Aorta (tissue), 5 donors: ENCODE measurements at regions not wholly inside any gene's neighbourhood (a gene's known extent, or its start where the extent isn't known, plus 50 kb on each side); places are given as distances from the start of the nearest gene placed in this dataset.
A peak's percentile ranks its signal among the peaks of the same experiment; 100 is the strongest.

Experiments
- ATAC-seq: fragments of 200-7000 bp; cut with Tn5 transposase; one replicate; pipeline ENCODE4 v1.9.1; 2022; ENCODE audit warnings: moderate library complexity; ENCODE audit not compliant: low FRiP score
- DNase-seq, 2 donors: peaks; one replicate each; pipeline ENCODE4 v3.0.0-alpha.2; 2020
- H3K27ac ChIP-seq, 2 donors: one replicate each; pipeline ENCODE4 v1.5.1; 2013; ENCODE audit warnings: low read length in 2 of 2, mild to moderate bottlenecking in 2 of 2, moderate library complexity in 2 of 2, control low read depth in 1 of 2, inconsistent platforms in 1 of 2, low read depth in 1 of 2
- H3K27me3 ChIP-seq, 2 donors: one replicate each; pipeline ENCODE4 v1.6.1; 2013; ENCODE audit warnings: control low read depth in 1 of 2, low read length in 1 of 2, mild to moderate bottlenecking in 1 of 2, moderate library complexity in 1 of 2; ENCODE audit not compliant: insufficient read depth in 2 of 2, control insufficient read depth in 1 of 2
- H3K36me3 ChIP-seq, 2 donors: one replicate each; pipeline ENCODE4 v1.6.1; 2013; ENCODE audit warnings: control low read depth in 1 of 2, low read length in 1 of 2, mild to moderate bottlenecking in 1 of 2; ENCODE audit not compliant: insufficient read depth in 2 of 2, control insufficient read depth in 1 of 2
- H3K4me1 ChIP-seq, 2 donors: one replicate each; pipeline ENCODE4 v1.6.1; 2013; ENCODE audit warnings: low read length in 2 of 2, control low read depth in 1 of 2, mild to moderate bottlenecking in 1 of 2, moderate library complexity in 1 of 2; ENCODE audit not compliant: insufficient read depth in 2 of 2, control insufficient read depth in 1 of 2
- H3K4me3 ChIP-seq, 2 donors: one replicate each; pipeline ENCODE4 v1.5.1; 2013; ENCODE audit warnings: low read length in 2 of 2, control low read depth in 1 of 2, mild to moderate bottlenecking in 1 of 2
- H3K9me3 ChIP-seq: one replicate; pipeline ENCODE4 v1.6.1; 2013; ENCODE audit warnings: mild to moderate bottlenecking, low read length; ENCODE audit not compliant: control insufficient read depth
- WGBS, 2 donors: extraction: QIAGEN DNeasy Blood & Tissue Kit; methylation state at CpG; one replicate each; pipeline ENCODE4 v1.1.7; 2013; 5-methylcytosine and 5-hydroxymethylcytosine counted together
- intact Hi-C, 2 donors: fragments of 100-400 bp; cut with DNase I; formaldehyde crosslinking; loops; one replicate each; pipeline versions ENCODE4 v1.14.2 to v1.15.0; 2022
- donor health status: healthy with polysubstance abuse.
- donor health status: Bipolar disorder and iron deficiency.
- donor health status: DM: no; HTN: no; CAD: no.
- donor health status: DM: no; HTN: no; CAD: no.
- donor health status: DM: yes; HTN: yes; CAD: no.

DNA sequence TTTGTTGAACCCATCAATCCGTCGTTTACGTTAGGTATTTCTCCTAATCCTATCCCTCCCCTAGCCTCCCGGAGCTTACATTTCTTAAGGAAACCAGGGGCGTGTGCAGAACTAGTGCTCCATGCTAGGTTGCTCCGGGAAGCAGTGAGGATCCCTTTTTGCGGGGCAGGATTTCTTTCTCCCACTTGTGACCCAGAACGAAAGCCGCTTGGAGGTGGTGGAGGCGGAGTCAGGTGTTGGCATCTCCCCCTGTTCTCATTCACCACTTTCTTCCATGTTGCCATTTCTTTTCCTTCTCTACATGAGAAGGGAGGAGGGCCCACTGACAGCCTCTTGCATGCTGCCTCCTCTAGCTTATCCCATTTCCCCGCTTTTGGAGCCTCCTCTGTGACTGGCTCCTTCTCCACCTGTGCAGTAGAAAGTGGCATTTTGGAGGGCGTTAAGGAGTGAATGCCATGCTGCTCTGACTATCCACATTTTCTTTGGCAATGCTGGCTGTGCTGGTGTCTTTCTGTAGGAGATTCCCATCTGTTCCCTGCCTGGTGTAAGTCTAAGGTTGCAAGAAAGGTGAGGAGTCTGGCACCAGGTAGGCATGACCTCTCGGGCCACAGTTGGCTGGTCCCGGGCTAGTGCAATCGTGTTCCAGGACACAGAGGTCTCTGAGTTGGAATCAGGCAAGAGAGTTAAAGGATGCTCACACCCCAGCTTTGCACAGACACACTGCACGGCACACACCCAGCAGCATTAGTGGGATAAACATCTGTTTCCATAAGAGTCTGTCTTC lies 89.5 kb downstream of the ACKR3 start:
- WGBS, 2 donors = 86 to 89% methylated on average over 16 of the region's 16 CpGs
- no peaks in the 10 kb centered on the region for H3K27me3 ChIP-seq
- DNase-seq (no peak), ATAC-seq (no peak)
- intact Hi-C loops = no loop called here
- H3K27ac ChIP-seq = no peak overlapping the region
- H3K36me3 ChIP-seq = no peaks in the 10 kb centered on the region
- no peaks in the 10 kb centered on the region for H3K9me3 ChIP-seq
- peaks cover 0 to 4% of the 10 kb centered on the region in 2 donors for H3K4me1 ChIP-seq
- H3K4me3 ChIP-seq = no peak overlapping the region

DNA sequence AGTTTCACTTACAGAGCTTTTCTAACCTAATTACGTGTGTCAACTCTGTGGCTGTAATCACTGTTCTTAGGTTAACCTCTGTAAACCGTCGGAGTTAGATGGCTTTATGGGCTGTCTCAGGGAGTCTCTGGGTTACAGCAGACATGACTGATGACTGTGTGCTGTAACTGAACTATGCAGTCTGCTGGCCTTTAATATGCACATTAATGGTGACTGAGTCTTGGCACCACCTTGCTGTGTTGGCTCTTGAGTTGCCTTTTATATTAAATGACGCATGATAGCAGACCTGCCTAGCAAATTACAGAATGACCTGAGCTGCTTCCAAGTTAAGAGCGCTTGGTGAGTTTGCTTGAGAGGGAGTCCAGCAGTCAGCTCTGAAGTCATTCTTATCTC lies 90.1 kb downstream of the ACKR3 start:
- intact Hi-C loops = no loop called here
- WGBS, 2 donors = 15 to 20% methylated on average over 5 of the region's 5 CpGs
- H3K27ac ChIP-seq = no peak overlapping the region
- H3K4me3 ChIP-seq = no peak overlapping the region
- H3K36me3 ChIP-seq = no peaks in the 10 kb centered on the region
- no peak for ATAC-seq
- peaks cover 0 to 4% of the 10 kb centered on the region in 2 donors for H3K4me1 ChIP-seq
- peak in 1 of 2 donors; percentile 63 for DNase-seq
- no peaks in the 10 kb centered on the region for H3K9me3 ChIP-seq
- no peaks in the 10 kb centered on the region for H3K27me3 ChIP-seq

DNA sequence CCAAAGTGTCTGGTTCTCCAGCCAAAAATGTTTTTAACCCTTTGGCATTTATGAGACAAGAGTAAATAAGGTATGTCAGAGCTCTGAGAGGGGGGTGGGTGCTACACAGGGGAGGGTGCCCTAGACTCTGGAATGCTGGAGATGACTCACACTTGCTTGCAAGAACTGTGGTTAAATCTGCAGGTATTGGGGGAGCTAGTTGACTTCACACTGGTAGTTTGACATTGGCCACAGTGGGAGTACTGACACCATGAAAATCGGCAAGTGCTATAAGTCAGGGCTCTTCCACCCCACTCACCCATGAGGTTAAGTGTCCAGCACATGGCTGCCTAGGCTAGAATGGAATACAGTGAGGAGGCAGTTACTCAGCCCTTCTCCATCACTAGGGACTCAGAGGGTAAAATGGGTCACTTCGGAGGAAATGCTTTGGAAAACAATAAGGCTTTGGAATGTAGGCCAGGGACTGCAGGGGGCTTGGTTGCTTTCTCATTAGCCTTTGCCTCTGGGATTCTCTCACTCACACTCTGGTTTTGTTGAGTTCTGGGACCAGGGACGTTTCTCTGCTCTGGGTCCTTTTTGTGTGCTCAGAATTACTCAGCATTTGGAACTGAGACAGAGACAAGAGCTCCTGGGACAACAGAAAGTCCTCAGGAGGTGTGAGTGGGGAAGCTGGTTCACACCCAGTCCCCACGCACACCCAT lies 91.6 kb downstream of the ACKR3 start:
- DNase-seq (no peak), ATAC-seq (no peak)
- Histone ChIP-seq H3K4me1 (peaks cover 0 to 4% of the 10 kb centered on the region in 2 donors), H3K36me3 (no peaks in the 10 kb centered on the region), H3K27ac (peak overlapping the region in 1 of 2 donors; percentile 5), H3K4me3 (no peak overlapping the region), H3K9me3 (no peaks in the 10 kb centered on the region), H3K27me3 (no peaks in the 10 kb centered on the region)
- WGBS, 2 donors = 44 to 48% methylated on average over 4 of the region's 4 CpGs
- intact Hi-C loops = no loop called here

DNA sequence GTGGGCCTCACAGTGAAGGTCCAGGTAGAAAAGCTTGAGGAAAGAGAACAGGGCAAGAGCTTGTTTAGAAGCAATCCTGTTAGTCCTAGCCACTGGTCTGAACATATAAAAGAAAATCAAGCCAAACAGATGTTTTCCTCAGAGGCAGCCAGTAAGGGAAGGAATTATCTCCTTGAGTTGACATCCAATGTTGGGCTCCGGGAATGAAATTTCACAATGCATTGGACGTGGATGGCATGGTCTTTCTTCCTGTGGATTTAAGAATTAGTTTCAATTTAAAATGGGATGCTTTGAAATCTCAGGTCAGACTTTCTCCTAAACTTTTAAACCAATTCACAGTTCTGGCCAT lies 92.1 kb downstream of the ACKR3 start:
- DNase-seq (no peak), ATAC-seq (peak; percentile 23)
- intact Hi-C loops = no loop called here
- Histone ChIP-seq H3K27me3 (no peaks in the 10 kb centered on the region), H3K4me3 (no peak overlapping the region), H3K27ac (peak overlapping the region in 1 of 2 donors; percentile 5), H3K36me3 (no peaks in the 10 kb centered on the region), H3K4me1 (peaks cover 0 to 4% of the 10 kb centered on the region in 2 donors), H3K9me3 (peaks cover 2% of the 10 kb centered on the region)
- 73 to 74% methylated on average over 2 of the region's 2 CpGs for WGBS, 2 donors

DNA sequence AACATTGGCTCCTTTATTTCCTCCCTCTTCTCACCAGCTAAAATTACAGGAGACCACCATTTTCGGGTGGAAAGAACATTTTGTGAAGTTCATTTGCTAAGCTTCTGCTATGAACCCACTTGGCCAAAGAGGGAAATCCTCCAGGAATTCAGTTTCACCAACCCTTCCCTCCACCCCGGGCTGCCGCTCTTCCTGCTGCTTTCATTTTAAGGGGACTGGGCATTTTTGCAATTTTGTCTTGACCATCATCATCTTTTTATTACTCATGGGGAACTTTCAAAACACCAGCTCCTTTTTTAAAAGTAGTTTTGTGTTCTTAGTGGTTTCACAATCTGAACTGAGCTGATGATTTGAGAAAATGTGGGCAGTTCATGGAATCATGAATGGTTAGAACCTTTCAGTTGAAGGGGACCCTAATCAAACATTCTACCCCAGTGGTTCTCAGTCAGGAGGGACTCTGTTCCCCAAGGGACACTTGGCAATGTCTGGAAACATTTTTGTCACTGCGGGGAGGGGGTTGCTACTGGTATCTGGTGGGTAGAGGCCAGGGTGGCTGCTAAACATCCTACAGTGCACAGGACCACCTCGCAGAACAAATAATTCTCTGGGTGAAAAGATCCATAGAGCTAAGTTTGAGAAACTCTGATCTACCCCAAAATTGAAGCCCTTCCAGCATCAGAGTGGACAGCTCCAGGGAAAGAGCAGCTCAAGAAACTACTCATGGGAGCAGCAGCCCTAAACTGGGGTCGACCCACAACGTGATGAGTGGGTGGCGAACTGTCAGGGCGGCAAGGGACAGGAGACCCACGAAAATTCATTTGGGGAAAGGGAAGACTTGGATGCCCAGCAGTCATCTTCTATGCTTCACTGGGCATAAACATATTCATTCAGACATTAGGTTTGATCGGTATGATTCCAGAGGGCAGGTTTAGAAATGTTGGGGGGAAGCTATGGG lies 92.9 kb downstream of the ACKR3 start:
- peaks cover 0 to 4% of the 10 kb centered on the region in 2 donors for H3K4me1 ChIP-seq
- ATAC-seq = peak; percentile 34

DNA sequence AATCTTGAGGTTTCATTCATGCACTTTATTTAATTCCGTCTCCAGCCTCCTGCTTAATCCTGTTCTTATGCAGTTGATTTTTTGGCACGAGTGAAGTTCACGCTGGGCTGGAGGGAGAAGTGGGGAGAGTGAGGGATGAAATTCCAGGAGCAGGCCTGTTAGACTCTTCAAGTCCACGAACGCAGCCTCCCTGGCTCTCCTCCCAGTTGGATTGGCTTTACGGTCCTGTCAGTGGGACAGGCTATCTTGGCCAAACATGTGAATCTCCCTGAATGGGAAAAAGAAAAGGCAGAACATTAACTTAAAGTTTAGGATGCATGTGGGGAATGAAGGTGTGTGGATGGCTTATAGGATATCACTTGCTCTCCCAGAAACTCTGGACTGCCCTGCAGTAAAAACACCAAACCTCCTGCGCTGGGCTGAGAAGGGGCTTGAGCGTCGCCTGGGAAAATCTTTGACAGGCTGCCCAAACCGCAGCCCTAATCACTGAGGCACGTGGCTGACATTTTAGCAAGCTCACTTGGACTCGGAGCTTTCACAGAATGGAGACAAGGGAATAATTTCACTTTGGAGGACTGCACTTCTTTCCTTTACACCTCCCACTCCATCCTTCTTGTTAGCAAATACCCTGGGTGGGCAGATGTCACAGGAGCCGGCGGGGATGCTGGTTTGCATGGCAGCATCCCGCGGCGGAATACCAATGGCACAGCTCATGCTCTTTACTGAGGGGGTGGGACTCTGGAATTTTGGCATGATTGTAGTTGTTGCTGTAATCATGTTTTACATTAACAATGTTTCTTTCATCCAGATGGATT lies 93.9 kb downstream of the ACKR3 start:
- DNase-seq = peak in 1 of 2 donors; percentile 79
- peak; percentile 67 for ATAC-seq
- Histone ChIP-seq H3K27me3 (no peaks in the 10 kb centered on the region), H3K4me3 (no peak overlapping the region), H3K9me3 (peaks cover 2% of the 10 kb centered on the region), H3K36me3 (no peaks in the 10 kb centered on the region), H3K4me1 (peaks cover 0 to 4% of the 10 kb centered on the region in 2 donors), H3K27ac (no peak overlapping the region)
- 23 to 24% methylated on average over 17 of the region's 17 CpGs for WGBS, 2 donors
- intact Hi-C loops = no loop called here

More for the DNA sequence above, 92.9 kb downstream of the ACKR3 start:
- no peak overlapping the region for H3K4me3 ChIP-seq
- intact Hi-C loops = no loop called here
- DNase-seq = no peak
- 81 to 83% methylated on average over 11 of the region's 11 CpGs for WGBS, 2 donors
- H3K27me3 ChIP-seq = no peaks in the 10 kb centered on the region
- no peak overlapping the region for H3K27ac ChIP-seq
- H3K36me3 ChIP-seq = no peaks in the 10 kb centered on the region
- peaks cover 2% of the 10 kb centered on the region for H3K9me3 ChIP-seq

DNA sequence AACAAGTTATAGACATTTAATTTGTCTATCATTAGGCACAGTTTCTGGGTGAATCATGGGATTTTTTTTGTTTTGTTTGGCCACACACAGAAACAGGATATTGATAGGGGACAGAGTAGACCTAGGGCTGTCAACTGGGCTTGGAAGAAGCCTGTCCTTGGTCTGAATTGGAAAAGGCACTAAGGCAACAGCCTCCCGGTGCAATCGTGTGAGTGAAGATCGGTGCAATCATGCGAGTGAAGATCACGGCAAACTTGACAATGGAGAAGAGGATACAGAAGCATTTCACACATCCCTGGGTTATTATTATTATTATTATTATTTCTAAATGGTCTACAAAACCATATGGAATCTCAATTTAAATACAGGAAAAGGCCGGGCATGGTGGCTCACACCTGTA lies 94.5 kb downstream of the ACKR3 start:
- no peak overlapping the region for H3K27ac ChIP-seq
- H3K9me3 ChIP-seq = peaks cover 2% of the 10 kb centered on the region
- 91 to 93% methylated on average over 6 of the region's 6 CpGs for WGBS, 2 donors
- ATAC-seq = no peak
- H3K4me3 ChIP-seq = no peak overlapping the region
- intact Hi-C loops = no loop called here
- peaks cover 0 to 4% of the 10 kb centered on the region in 2 donors for H3K4me1 ChIP-seq
- no peak for DNase-seq
- H3K36me3 ChIP-seq = no peaks in the 10 kb centered on the region
- no peaks in the 10 kb centered on the region for H3K27me3 ChIP-seq

DNA sequence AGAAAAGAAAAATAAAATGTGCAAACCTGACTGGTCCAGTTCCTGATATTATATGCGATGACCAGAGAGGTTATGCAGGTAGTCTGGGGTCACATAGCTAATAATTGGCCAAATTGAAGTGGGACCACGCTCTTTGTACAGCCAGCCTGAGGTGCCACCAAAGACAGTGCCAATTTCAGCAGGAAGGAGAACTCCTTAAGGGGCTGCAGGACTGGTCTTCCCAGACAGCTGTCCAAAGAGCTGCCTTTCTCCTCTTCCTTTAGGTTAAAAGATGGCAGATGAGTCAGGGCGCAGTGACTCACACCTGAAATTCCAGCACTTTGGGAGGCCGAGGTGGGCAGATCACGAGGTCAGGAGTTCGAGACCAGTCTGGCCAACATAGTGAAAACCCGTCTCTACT lies 95.5 kb downstream of the ACKR3 start:
- DNase-seq (no peak), ATAC-seq (no peak)
- Histone ChIP-seq H3K4me1 (peaks cover 0 to 2% of the 10 kb centered on the region in 2 donors), H3K27ac (no peak overlapping the region), H3K36me3 (no peaks in the 10 kb centered on the region), H3K27me3 (no peaks in the 10 kb centered on the region), H3K4me3 (no peak overlapping the region), H3K9me3 (peaks cover 2% of the 10 kb centered on the region)
- 98% methylated on average over 7 of the region's 7 CpGs for WGBS, 2 donors
- intact Hi-C loops = no loop called here
